PC-3 (cell line): ENCODE measurements at regions not wholly inside any gene's neighbourhood (a gene's known extent, or its start where the extent isn't known, plus 50 kb on each side); places are given as distances from the start of the nearest gene placed in this dataset.

ENCODE experiments used
- CTCF ChIP-seq: fragments of 300-600 bp; sonication (generic); conservative IDR thresholded peaks from 2 replicates; pipeline ENCODE4 v1.5.1; 2017; ENCODE audit warnings: antibody characterized with exemption, low read depth, mild to moderate bottlenecking, low read length
- EZH2phosphoT487 ChIP-seq: fragments of 300-600 bp; sonication (generic); IDR thresholded peaks from 2 replicates; pipeline ENCODE4 v1.6.1; 2018; ENCODE audit warnings: mild to moderate bottlenecking, antibody characterized with exemption, low read length, borderline replicate concordance

GRCh38 chr3:105274536-105274935, 92.2 kb upstream of the ALCAM start:
- TF ChIP-seq CTCF (no peak), EZH2phosphoT487 (no peak)
